ENCODE measurements at regions not wholly inside any gene's neighbourhood (a gene's known extent, or its start where the extent isn't known, plus 50 kb on each side); places are given as distances from the start of the nearest gene placed in this dataset.

DNA sequence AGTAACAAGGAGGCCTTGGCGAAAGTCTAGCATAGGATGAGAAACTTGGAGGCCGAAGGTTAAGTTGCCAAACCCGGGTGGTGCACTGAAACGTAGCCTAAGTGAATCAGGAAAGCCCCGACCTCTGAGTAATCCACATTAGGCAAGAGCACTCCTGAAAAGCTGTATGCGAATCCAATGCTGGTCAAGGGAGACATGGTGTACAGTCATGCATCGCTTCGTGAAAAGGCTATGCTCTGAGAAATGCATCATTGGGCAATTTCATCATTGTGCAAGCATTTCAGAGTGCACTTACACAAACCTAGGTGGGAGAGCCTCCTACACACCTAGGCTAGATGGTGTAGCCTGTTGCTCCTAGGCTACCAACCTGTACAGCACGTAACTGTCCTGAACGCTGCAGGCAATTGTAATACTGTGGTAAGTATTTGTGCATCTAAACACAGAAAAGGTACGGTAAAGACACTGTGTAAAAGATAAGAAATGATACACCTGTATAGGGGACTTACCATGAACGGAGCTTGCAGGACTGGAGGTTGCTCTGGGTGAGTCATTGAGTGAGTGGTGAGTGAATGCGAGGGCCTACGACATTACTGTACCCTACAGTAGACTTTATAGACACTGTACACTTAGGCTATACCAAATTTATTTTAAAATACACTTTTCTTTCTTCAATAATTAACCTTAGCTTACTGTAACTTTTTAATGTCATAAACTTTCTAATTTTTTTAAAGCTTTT lies 222.5 kb downstream of the SHQ1 start:
- Histone ChIP-seq H3K27me3 (replicated peaks; ENCODE audit: control insufficient read depth, insufficient read depth, low read length) (no peaks in the 10 kb centered on the region; the same call in 1 of the 2 replicates), H3K36me3 (ENCODE audit: control insufficient read depth, insufficient read depth, low read length) (no peaks in the 10 kb centered on the region), H3K4me3 (replicated peaks; ENCODE audit: low read depth, low read length) (no peak overlapping the region)
- DNase-seq (ENCODE audit: extremely low read depth, insufficient read length): no peak
- TF ChIP-seq, protein P1, sequence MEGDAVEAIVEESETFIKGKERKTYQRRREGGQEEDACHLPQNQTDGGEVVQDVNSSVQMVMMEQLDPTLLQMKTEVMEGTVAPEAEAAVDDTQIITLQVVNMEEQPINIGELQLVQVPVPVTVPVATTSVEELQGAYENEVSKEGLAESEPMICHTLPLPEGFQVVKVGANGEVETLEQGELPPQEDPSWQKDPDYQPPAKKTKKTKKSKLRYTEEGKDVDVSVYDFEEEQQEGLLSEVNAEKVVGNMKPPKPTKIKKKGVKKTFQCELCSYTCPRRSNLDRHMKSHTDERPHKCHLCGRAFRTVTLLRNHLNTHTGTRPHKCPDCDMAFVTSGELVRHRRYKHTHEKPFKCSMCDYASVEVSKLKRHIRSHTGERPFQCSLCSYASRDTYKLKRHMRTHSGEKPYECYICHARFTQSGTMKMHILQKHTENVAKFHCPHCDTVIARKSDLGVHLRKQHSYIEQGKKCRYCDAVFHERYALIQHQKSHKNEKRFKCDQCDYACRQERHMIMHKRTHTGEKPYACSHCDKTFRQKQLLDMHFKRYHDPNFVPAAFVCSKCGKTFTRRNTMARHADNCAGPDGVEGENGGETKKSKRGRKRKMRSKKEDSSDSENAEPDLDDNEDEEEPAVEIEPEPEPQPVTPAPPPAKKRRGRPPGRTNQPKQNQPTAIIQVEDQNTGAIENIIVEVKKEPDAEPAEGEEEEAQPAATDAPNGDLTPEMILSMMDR (IDR thresholded peaks at IDR 0.05; ENCODE audit: insufficient read depth, low read length, poor library complexity, severe bottlenecking): no peak

DNA sequence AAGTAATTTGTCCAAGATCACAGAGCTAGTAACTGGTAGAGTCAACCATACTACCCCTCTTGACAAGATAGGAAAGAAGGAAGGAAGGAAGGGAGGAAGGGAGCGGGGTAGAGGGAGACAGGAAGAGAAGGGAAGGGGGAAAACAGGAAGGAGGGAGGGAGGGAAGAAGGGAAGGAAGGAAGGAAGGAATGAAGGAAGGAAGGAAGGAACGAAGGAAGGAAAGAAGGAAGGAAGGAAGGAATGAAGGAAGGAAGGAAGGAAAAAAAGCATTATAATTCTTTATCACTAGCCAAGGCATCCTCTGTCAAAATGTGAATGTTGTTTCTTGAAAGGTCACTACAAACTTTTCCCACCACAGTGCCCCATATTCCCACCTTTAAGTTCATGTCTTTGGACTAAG lies 223.6 kb downstream of the SHQ1 start:
- H3K36me3 ChIP-seq (ENCODE audit: control insufficient read depth, insufficient read depth, low read length): no peaks in the 10 kb centered on the region
- no peak for DNase-seq (ENCODE audit: extremely low read depth, insufficient read length)
- TF ChIP-seq, protein P1 (IDR thresholded peaks at IDR 0.05; ENCODE audit: insufficient read depth, low read length, poor library complexity, severe bottlenecking): no peak

DNA sequence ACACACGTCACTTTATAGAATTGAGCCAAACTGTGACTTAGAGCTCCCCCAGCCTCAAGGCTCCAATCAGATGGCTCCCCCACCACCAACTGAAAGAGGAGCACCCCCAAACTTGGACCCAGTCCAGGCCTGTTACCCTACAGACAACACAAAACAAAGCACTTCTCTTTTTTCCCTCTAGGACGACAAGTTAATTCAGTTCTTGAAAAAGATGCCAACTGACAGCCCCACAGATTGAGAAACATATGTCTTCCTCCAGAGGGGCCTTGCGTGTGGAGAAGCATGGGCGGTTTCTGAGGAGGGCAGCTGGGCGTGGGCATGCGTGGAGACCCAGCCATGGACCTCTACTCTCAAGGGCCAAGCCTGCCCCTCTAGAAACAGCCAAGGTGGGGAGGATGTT lies 229.5 kb downstream of the SHQ1 start:
- TF ChIP-seq, protein P1 (IDR thresholded peaks at IDR 0.05; ENCODE audit: insufficient read depth, low read length, poor library complexity, severe bottlenecking): no peak
- DNase-seq (ENCODE audit: extremely low read depth, insufficient read length): no peak
- H3K36me3 ChIP-seq (ENCODE audit: control insufficient read depth, insufficient read depth, low read length): no peaks in the 10 kb centered on the region
- H3K27me3 ChIP-seq (replicated peaks; ENCODE audit: control insufficient read depth, insufficient read depth, low read length): no peaks in the 10 kb centered on the region; the same call in none of the 2 replicates
- no peak overlapping the region for H3K4me3 ChIP-seq (replicated peaks; ENCODE audit: low read depth, low read length)

More for the DNA sequence above, 223.6 kb downstream of the SHQ1 start:
- H3K4me3 ChIP-seq (replicated peaks; ENCODE audit: low read depth, low read length): no peak overlapping the region
- H3K27me3 ChIP-seq (replicated peaks; ENCODE audit: control insufficient read depth, insufficient read depth, low read length): no peaks in the 10 kb centered on the region; the same call in 1 of the 2 replicates

DNA sequence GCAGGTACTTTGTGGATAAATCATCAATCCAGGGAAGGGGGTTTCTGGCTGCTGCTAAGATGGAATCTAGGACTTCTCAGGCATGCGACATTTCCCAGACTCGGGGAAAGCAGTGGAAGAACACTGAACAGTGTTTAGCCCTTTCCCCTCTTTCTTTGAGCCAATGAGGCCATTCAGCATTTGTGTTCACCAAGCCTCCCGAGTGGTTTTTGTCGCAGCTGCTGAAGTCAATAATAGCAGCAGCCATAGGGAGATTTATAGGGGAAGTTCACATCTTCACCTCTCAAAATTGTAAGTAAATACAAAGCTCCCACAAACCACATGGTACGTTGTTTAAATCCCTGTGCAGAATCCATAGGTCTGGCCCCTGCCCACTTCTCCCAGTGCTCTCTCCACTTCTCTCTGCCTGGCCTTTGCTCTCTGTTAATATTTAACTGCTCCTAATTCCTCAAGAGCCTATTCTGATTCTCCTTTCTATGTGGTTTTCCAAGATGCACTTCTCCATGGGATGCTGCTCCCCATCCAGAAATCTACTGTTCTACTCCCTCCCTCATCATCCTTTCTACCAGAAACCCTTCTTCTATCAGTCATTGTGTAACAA lies 230.7 kb downstream of the SHQ1 start:
- TF ChIP-seq, protein P1 (IDR thresholded peaks at IDR 0.05; ENCODE audit: insufficient read depth, low read length, poor library complexity, severe bottlenecking): no peak
- Histone ChIP-seq H3K4me3 (replicated peaks; ENCODE audit: low read depth, low read length) (no peak overlapping the region), H3K36me3 (ENCODE audit: control insufficient read depth, insufficient read depth, low read length) (no peaks in the 10 kb centered on the region), H3K27me3 (replicated peaks; ENCODE audit: control insufficient read depth, insufficient read depth, low read length) (no peaks in the 10 kb centered on the region; the same call in none of the 2 replicates)
- no peak for DNase-seq (ENCODE audit: extremely low read depth, insufficient read length)

DNA sequence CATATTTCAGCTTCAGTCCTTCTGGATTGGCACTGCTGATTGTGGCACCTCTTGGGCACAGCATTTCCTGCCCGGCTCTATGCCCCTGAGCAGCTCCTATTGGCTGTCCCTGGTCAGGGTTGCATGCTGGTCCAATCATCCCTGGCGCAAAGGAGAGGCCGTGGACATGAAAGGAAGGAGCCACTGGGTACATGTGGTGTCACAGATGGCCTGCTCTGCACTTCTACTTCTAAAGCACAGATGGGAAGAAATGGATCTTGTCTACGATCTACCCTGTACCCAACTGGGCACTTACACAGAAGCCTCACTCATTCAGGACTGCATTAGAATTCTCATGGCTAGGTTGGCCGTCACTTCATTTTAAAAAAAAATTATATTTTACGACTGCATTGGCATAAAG lies 232.5 kb downstream of the SHQ1 start:
- Histone ChIP-seq H3K36me3 (ENCODE audit: control insufficient read depth, insufficient read depth, low read length) (no peaks in the 10 kb centered on the region), H3K27me3 (replicated peaks; ENCODE audit: control insufficient read depth, insufficient read depth, low read length) (no peaks in the 10 kb centered on the region; the same call in 1 of the 2 replicates), H3K4me3 (replicated peaks; ENCODE audit: low read depth, low read length) (no peak overlapping the region)
- TF ChIP-seq, protein P1 (IDR thresholded peaks at IDR 0.05; ENCODE audit: insufficient read depth, low read length, poor library complexity, severe bottlenecking): no peak
- DNase-seq (ENCODE audit: extremely low read depth, insufficient read length): no peak
